ENCODE measurements at regions not wholly inside any gene's neighbourhood (a gene's known extent, or its start where the extent isn't known, plus 50 kb on each side); places are given as distances from the start of the nearest gene placed in this dataset.

DNA sequence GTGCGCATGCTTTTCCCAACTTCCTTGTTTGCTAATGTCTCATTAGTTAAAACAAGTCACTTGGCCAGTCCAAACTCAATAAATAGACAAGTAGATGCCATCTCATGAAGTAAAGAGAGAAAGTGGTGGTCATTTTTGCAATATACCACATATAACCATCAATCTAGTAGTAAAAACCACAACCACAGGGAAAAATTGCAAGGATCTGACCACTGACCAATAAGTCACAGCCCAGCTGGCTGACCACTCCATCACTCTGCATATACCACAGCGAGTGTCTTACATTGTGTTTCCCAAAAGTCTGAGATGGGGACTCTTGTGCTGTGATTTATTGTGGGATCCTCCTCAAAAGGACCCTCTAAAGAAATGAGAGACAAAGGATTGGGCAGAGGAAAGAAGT lies 76.0 kb downstream of the FH start:
- DNase-seq (ENCODE audit: low read depth, low spot score) (no peak), ATAC-seq (no peak)
- H3K4me1 ChIP-seq (ENCODE audit: control insufficient read depth, insufficient read depth, low read length) = no peaks in the 10 kb centered on the region
- H3K36me3 ChIP-seq (ENCODE audit: control insufficient read depth, insufficient read depth, low read length) = no peaks in the 10 kb centered on the region
- H3K27ac ChIP-seq (ENCODE audit: low read length) = no peak overlapping the region
- H3K9me3 ChIP-seq (ENCODE audit: control insufficient read depth, insufficient read depth, low read depth, low read length) = no peaks in the 10 kb centered on the region
- CTCF ChIA-PET = no interaction called here
- POLR2A ChIA-PET = interaction anchor here (0.6 kb wide), 1 partner anchor 511 kb away, joined by 8 read pairs; no protein-coding TSS in a partner anchor
- no peak overlapping the region for H3K4me3 ChIP-seq (ENCODE audit: low read depth in 2 of 2, low read length in 2 of 2)
- intact Hi-C loops (cut with micrococcal nuclease; ENCODE audit: unreplicated experiment) = no loop called here
- TF ChIP-seq, protein P1, sequence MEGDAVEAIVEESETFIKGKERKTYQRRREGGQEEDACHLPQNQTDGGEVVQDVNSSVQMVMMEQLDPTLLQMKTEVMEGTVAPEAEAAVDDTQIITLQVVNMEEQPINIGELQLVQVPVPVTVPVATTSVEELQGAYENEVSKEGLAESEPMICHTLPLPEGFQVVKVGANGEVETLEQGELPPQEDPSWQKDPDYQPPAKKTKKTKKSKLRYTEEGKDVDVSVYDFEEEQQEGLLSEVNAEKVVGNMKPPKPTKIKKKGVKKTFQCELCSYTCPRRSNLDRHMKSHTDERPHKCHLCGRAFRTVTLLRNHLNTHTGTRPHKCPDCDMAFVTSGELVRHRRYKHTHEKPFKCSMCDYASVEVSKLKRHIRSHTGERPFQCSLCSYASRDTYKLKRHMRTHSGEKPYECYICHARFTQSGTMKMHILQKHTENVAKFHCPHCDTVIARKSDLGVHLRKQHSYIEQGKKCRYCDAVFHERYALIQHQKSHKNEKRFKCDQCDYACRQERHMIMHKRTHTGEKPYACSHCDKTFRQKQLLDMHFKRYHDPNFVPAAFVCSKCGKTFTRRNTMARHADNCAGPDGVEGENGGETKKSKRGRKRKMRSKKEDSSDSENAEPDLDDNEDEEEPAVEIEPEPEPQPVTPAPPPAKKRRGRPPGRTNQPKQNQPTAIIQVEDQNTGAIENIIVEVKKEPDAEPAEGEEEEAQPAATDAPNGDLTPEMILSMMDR (IDR thresholded peaks at IDR 0.05) = no peak
- TF ChIP-seq TCF7L2 (IDR thresholded peaks at IDR 0.05; ENCODE audit: low read depth, low read length) (no peak), POLR2AphosphoS5 (IDR thresholded peaks at IDR 0.05; ENCODE audit: low read depth, low read length) (no peak), SIN3A (IDR thresholded peaks at IDR 0.05; ENCODE audit: borderline replicate concordance, insufficient read depth, low read depth, low read length) (no peak)
- TF ChIP-seq, protein P2, sequence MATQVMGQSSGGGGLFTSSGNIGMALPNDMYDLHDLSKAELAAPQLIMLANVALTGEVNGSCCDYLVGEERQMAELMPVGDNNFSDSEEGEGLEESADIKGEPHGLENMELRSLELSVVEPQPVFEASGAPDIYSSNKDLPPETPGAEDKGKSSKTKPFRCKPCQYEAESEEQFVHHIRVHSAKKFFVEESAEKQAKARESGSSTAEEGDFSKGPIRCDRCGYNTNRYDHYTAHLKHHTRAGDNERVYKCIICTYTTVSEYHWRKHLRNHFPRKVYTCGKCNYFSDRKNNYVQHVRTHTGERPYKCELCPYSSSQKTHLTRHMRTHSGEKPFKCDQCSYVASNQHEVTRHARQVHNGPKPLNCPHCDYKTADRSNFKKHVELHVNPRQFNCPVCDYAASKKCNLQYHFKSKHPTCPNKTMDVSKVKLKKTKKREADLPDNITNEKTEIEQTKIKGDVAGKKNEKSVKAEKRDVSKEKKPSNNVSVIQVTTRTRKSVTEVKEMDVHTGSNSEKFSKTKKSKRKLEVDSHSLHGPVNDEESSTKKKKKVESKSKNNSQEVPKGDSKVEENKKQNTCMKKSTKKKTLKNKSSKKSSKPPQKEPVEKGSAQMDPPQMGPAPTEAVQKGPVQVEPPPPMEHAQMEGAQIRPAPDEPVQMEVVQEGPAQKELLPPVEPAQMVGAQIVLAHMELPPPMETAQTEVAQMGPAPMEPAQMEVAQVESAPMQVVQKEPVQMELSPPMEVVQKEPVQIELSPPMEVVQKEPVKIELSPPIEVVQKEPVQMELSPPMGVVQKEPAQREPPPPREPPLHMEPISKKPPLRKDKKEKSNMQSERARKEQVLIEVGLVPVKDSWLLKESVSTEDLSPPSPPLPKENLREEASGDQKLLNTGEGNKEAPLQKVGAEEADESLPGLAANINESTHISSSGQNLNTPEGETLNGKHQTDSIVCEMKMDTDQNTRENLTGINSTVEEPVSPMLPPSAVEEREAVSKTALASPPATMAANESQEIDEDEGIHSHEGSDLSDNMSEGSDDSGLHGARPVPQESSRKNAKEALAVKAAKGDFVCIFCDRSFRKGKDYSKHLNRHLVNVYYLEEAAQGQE (IDR thresholded peaks at IDR 0.05; ENCODE audit: insufficient read depth in 1 of 2, low read depth in 2 of 2, low read length in 1 of 2) = no peak
- no TSS peak for BruUV-seq (replicated peaks)
- H3K27me3 ChIP-seq (ENCODE audit: control insufficient read depth, insufficient read depth, low read length) = no peaks in the 10 kb centered on the region
- in situ Hi-C loops (cut with HindIII; ENCODE audit: low pct_unique_long_range_greater_than_20kb, low sequenced_read_pairs) = no loop called here

DNA sequence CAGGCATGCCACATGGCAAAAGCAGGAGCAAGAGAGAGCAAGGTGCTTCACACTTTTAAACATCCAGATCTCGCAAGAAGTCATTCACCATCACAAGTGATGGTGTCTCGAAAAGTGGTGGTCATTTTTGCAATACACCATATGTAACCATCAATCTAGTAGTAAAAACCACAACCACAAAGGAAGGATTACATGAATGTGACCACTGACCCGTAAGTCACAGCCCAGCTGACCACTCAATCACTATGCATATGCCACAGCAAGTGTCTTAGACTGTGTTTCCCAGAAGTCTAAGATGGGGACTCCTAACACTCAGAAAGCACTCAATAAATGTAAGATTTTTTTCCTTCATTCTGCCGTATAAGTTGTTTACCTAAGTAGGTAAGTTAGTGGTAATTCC lies 76.9 kb downstream of the FH start:
- H3K27me3 ChIP-seq (ENCODE audit: control insufficient read depth, insufficient read depth, low read length) = no peaks in the 10 kb centered on the region
- H3K36me3 ChIP-seq (ENCODE audit: control insufficient read depth, insufficient read depth, low read length) = no peaks in the 10 kb centered on the region
- in situ Hi-C loops (cut with HindIII; ENCODE audit: low pct_unique_long_range_greater_than_20kb, low sequenced_read_pairs) = no loop called here
- DNase-seq (ENCODE audit: low read depth, low spot score) (no peak), ATAC-seq (no peak)
- BruUV-seq (replicated peaks) = no TSS peak
- H3K27ac ChIP-seq (ENCODE audit: low read length) = no peak overlapping the region
- H3K4me1 ChIP-seq (ENCODE audit: control insufficient read depth, insufficient read depth, low read length) = no peaks in the 10 kb centered on the region
- intact Hi-C loops (cut with micrococcal nuclease; ENCODE audit: unreplicated experiment) = no loop called here
- H3K4me3 ChIP-seq (ENCODE audit: low read depth in 2 of 2, low read length in 2 of 2) = no peak overlapping the region
- CTCF ChIA-PET = no interaction called here
- H3K9me3 ChIP-seq (ENCODE audit: control insufficient read depth, insufficient read depth, low read depth, low read length) = no peaks in the 10 kb centered on the region
- no peak for TF ChIP-seq TCF7L2 (IDR thresholded peaks at IDR 0.05; ENCODE audit: low read depth, low read length)
- no peak for TF ChIP-seq POLR2AphosphoS5 (IDR thresholded peaks at IDR 0.05; ENCODE audit: low read depth, low read length)
- TF ChIP-seq, protein P2 (IDR thresholded peaks at IDR 0.05; ENCODE audit: insufficient read depth in 1 of 2, low read depth in 2 of 2, low read length in 1 of 2) = no peak
- TF ChIP-seq SIN3A (IDR thresholded peaks at IDR 0.05; ENCODE audit: borderline replicate concordance, insufficient read depth, low read depth, low read length) = no peak
- TF ChIP-seq, protein P1 (IDR thresholded peaks at IDR 0.05) = no peak
- POLR2A ChIA-PET = no interaction called here

All from Panc1 (cell line).